ENCODE measurements at regions not wholly inside any gene's neighbourhood (a gene's known extent, or its start where the extent isn't known, plus 50 kb on each side); places are given as distances from the start of the nearest gene placed in this dataset.

- Histone ChIP-seq H3K4me2 (ENCODE audit: low read length) (no peak overlapping the region), H3K9me2 (ENCODE audit: low read depth, low read length) (no peaks in the 10 kb centered on the region), H4K20me1 (ENCODE audit: insufficient read depth, low read length) (no peaks in the 10 kb centered on the region), H3K9ac (ENCODE audit: low read length) (no peak overlapping the region), H3K36me3 (ENCODE audit: insufficient read depth, low read length) (no peaks in the 10 kb centered on the region), H3F3A (ENCODE audit: insufficient read depth, low read length) (no peaks in the 10 kb centered on the region), H3K9me3 (ENCODE audit: low read length) (peaks cover 3% of the 10 kb centered on the region; the same call in 1 of the 2 replicates), H3K79me2 (ENCODE audit: insufficient read depth, low read length) (no peaks in the 10 kb centered on the region), H3K4me3 (ENCODE audit: low read depth, low read length, poor library complexity, severe bottlenecking) (no peak overlapping the region), H2AFZ (ENCODE audit: low read length) (no peak overlapping the region), H3K27me3 (ENCODE audit: insufficient read depth, low read length) (no peaks in the 10 kb centered on the region), H3K27ac (ENCODE audit: low read depth, low read length, poor library complexity, severe bottlenecking) (peak overlapping the region; percentile 8), H3K4me1 (ENCODE audit: insufficient read depth, low read length, severe bottlenecking) (peaks cover 28% of the 10 kb centered on the region)
- TF ChIP-seq EZH2 (IDR thresholded peaks at IDR 0.05; ENCODE audit: borderline replicate concordance, low read length) = no peak
- TF ChIP-seq CTCF (IDR thresholded peaks at IDR 0.05; ENCODE audit: low read length) = no peak
These were observed 386.1 kb upstream of the COBL start for GRCh38 chr7:51702673-51703072.

GRCh38 chr7:51701935-51702334 lies 385.3 kb upstream of the COBL start:
- Histone ChIP-seq H3K4me1 (ENCODE audit: insufficient read depth, low read length, severe bottlenecking) (peaks cover 28% of the 10 kb centered on the region), H3K4me3 (ENCODE audit: low read depth, low read length, poor library complexity, severe bottlenecking) (no peak overlapping the region), H3K9me2 (ENCODE audit: low read depth, low read length) (no peaks in the 10 kb centered on the region), H3F3A (ENCODE audit: insufficient read depth, low read length) (no peaks in the 10 kb centered on the region), H3K9ac (ENCODE audit: low read length) (no peak overlapping the region), H3K9me3 (ENCODE audit: low read length) (peaks cover 3% of the 10 kb centered on the region; the same call in 1 of the 2 replicates), H4K20me1 (ENCODE audit: insufficient read depth, low read length) (no peaks in the 10 kb centered on the region), H3K4me2 (ENCODE audit: low read length) (no peak overlapping the region), H3K36me3 (ENCODE audit: insufficient read depth, low read length) (no peaks in the 10 kb centered on the region), H3K27ac (ENCODE audit: low read depth, low read length, poor library complexity, severe bottlenecking) (no peak overlapping the region), H3K79me2 (ENCODE audit: insufficient read depth, low read length) (no peaks in the 10 kb centered on the region), H2AFZ (ENCODE audit: low read length) (no peak overlapping the region), H3K27me3 (ENCODE audit: insufficient read depth, low read length) (no peaks in the 10 kb centered on the region)
- TF ChIP-seq EZH2 (IDR thresholded peaks at IDR 0.05; ENCODE audit: borderline replicate concordance, low read length) (no peak), CTCF (IDR thresholded peaks at IDR 0.05; ENCODE audit: low read length) (no peak)

- no peaks in the 10 kb centered on the region for H3K9me2 ChIP-seq (ENCODE audit: low read depth, low read length)
- H3K79me2 ChIP-seq (ENCODE audit: insufficient read depth, low read length) = no peaks in the 10 kb centered on the region
- H3K4me2 ChIP-seq (ENCODE audit: low read length) = no peak overlapping the region
- H2AFZ ChIP-seq (ENCODE audit: low read length) = no peak overlapping the region
- H4K20me1 ChIP-seq (ENCODE audit: insufficient read depth, low read length) = no peaks in the 10 kb centered on the region
- H3K9me3 ChIP-seq (ENCODE audit: low read length) = peaks cover 3% of the 10 kb centered on the region; the same call in 1 of the 2 replicates
- TF ChIP-seq EZH2 (IDR thresholded peaks at IDR 0.05; ENCODE audit: borderline replicate concordance, low read length) (no peak), CTCF (IDR thresholded peaks at IDR 0.05; ENCODE audit: low read length) (no peak)
- H3F3A ChIP-seq (ENCODE audit: insufficient read depth, low read length) = no peaks in the 10 kb centered on the region
- H3K36me3 ChIP-seq (ENCODE audit: insufficient read depth, low read length) = no peaks in the 10 kb centered on the region
- peaks cover 16% of the 10 kb centered on the region for H3K4me1 ChIP-seq (ENCODE audit: insufficient read depth, low read length, severe bottlenecking)
- H3K27me3 ChIP-seq (ENCODE audit: insufficient read depth, low read length) = no peaks in the 10 kb centered on the region
- no peak overlapping the region for H3K27ac ChIP-seq (ENCODE audit: low read depth, low read length, poor library complexity, severe bottlenecking)
- no peak overlapping the region for H3K9ac ChIP-seq (ENCODE audit: low read length)
- no peak overlapping the region for H3K4me3 ChIP-seq (ENCODE audit: low read depth, low read length, poor library complexity, severe bottlenecking)
These were observed 384.1 kb upstream of the COBL start for GRCh38 chr7:51700593-51701215.

Measured in OCI-LY1 (cell line).